Endodermal cell (in vitro differentiated cells): ENCODE measurements at regions not wholly inside any gene's neighbourhood (a gene's known extent, or its start where the extent isn't known, plus 50 kb on each side); places are given as distances from the start of the nearest gene placed in this dataset.

Source experiments
- DNase-seq: peaks from one replicate; pipeline ENCODE4 v3.0.0-alpha.2; 2017
- H3K27ac ChIP-seq: 2 replicates; pipeline ENCODE4 v1.5.1; 2013; ENCODE audit warnings: mild to moderate bottlenecking, low read depth, low read length, moderate library complexity
- H3K27me3 ChIP-seq: 2 replicates; pipeline ENCODE4 v1.6.1; 2013; ENCODE audit warnings: mild to moderate bottlenecking, low read length, moderate library complexity; ENCODE audit not compliant: insufficient read depth, control insufficient read depth, poor library complexity, severe bottlenecking
- H3K36me3 ChIP-seq: 2 replicates; pipeline ENCODE4 v1.7.0; 2013; ENCODE audit warnings: mild to moderate bottlenecking, low read length, moderate library complexity; ENCODE audit not compliant: control insufficient read depth, insufficient read depth
- H3K4me1 ChIP-seq: one replicate; pipeline ENCODE4 v1.7.0; 2013; ENCODE audit warnings: low read length; ENCODE audit not compliant: control insufficient read depth, insufficient read depth
- H3K4me3 ChIP-seq: 2 replicates; pipeline ENCODE4 v1.5.1; 2013; ENCODE audit warnings: mild to moderate bottlenecking, low read length, moderate library complexity
- H3K9ac ChIP-seq: 2 replicates; pipeline ENCODE4 v1.6.1; 2013; ENCODE audit warnings: mild to moderate bottlenecking, low read length, moderate library complexity; ENCODE audit not compliant: poor library complexity, severe bottlenecking; ENCODE audit errors: extremely low read depth
- H3K9me3 ChIP-seq: 2 replicates; pipeline ENCODE4 v1.6.1; 2013; ENCODE audit warnings: mild to moderate bottlenecking, low read length, moderate library complexity; ENCODE audit not compliant: control insufficient read depth
- H3K27ac Mint-ChIP-seq: 2 replicates; pipeline ENCODE4 v1.8.0; 2020; ENCODE audit warnings: mixed read lengths
- H3K27me3 Mint-ChIP-seq: 2 replicates; pipeline ENCODE4 v1.8.0; 2021; ENCODE audit warnings: mild to moderate bottlenecking, mixed read lengths; ENCODE audit not compliant: insufficient read depth
- H3K36me3 Mint-ChIP-seq: 2 replicates; pipeline ENCODE4 v1.8.0; 2020; ENCODE audit warnings: low read depth, mixed read lengths
- H3K4me1 Mint-ChIP-seq: 2 replicates; pipeline ENCODE4 v1.8.0; 2020; ENCODE audit warnings: mixed read lengths
- H3K4me3 Mint-ChIP-seq: 2 replicates; pipeline ENCODE4 v1.8.0; 2020; ENCODE audit warnings: mild to moderate bottlenecking, moderate library complexity, mixed read lengths
- H3K9me3 Mint-ChIP-seq: 2 replicates; pipeline ENCODE4 v1.8.0; 2020; ENCODE audit warnings: mild to moderate bottlenecking, mixed read lengths
- CTCF ChIP-seq: fragments of 200-600 bp; sonication (generic); conservative IDR thresholded peaks from 2 replicates; pipeline ENCODE4 v1.5.0; 2021; ENCODE audit warnings: antibody characterized with exemption, mild to moderate bottlenecking
- WGBS, 2 experiments: methylation state at CpG; one replicate each; pipeline versions ENCODE4 v1.1.5 to v1.1.7; 2013; ENCODE audit warnings: missing lambda C conversion rate in 2 of 2, mixed read lengths in 1 of 2; ENCODE audit not compliant: insufficient coverage in 1 of 2, insufficient read length in 1 of 2; 5-methylcytosine and 5-hydroxymethylcytosine counted together

- TF ChIP-seq CTCF = no peak
- no peak overlapping the region for H3K27ac Mint-ChIP-seq
- WGBS, 2 experiments = 83 to 93% methylated on average over 2 to 3 of the region's 3 CpGs
- no peaks in the 10 kb centered on the region for H3K9me3 ChIP-seq
- no peak overlapping the region for H3K27ac ChIP-seq
- no peaks in the 10 kb centered on the region for H3K4me1 ChIP-seq
- H3K4me1 Mint-ChIP-seq = no peaks in the 10 kb centered on the region
- no peak overlapping the region for H3K9ac ChIP-seq
- H3K27me3 ChIP-seq = peaks cover 16% of the 10 kb centered on the region
- peaks cover 14% of the 10 kb centered on the region for H3K9me3 Mint-ChIP-seq
- H3K4me3 ChIP-seq = no peak overlapping the region
- DNase-seq = no peak
- no peak overlapping the region for H3K4me3 Mint-ChIP-seq
- H3K27me3 Mint-ChIP-seq = peaks cover 23% of the 10 kb centered on the region
- H3K36me3 ChIP-seq = no peaks in the 10 kb centered on the region
- H3K36me3 Mint-ChIP-seq = no peaks in the 10 kb centered on the region
Observed at GRCh38 chr15:101590785-101591184, 61.4 kb downstream of the TM2D3 start.

GRCh38 chr15:101583284-101583683 is 68.9 kb downstream of the TM2D3 start:
- no peak overlapping the region for H3K4me3 ChIP-seq
- Mint-ChIP-seq H3K36me3 (no peaks in the 10 kb centered on the region), H3K9me3 (peaks cover 16% of the 10 kb centered on the region), H3K27ac (no peak overlapping the region), H3K4me3 (no peak overlapping the region), H3K27me3 (peaks cover 39% of the 10 kb centered on the region), H3K4me1 (no peaks in the 10 kb centered on the region)
- DNase-seq = no peak
- no peaks in the 10 kb centered on the region for H3K27me3 ChIP-seq
- no peaks in the 10 kb centered on the region for H3K36me3 ChIP-seq
- H3K9me3 ChIP-seq = no peaks in the 10 kb centered on the region
- no peaks in the 10 kb centered on the region for H3K4me1 ChIP-seq
- no peak overlapping the region for H3K9ac ChIP-seq
- H3K27ac ChIP-seq = no peak overlapping the region
- TF ChIP-seq CTCF = no peak

- H3K27me3 Mint-ChIP-seq = peaks cover 43% of the 10 kb centered on the region
- WGBS, 2 experiments = 92 to 100% methylated on average over 8 to 11 of the region's 11 CpGs
Observed at GRCh38 chr15:101580431-101580830, 71.8 kb downstream of the TM2D3 start.

More at GRCh38 chr15:101580431-101580830, 71.8 kb downstream of the TM2D3 start:
- H3K36me3 Mint-ChIP-seq = no peaks in the 10 kb centered on the region
- Histone ChIP-seq H3K9me3 (no peaks in the 10 kb centered on the region), H3K4me3 (no peak overlapping the region), H3K27me3 (no peaks in the 10 kb centered on the region), H3K27ac (no peak overlapping the region), H3K9ac (no peak overlapping the region), H3K36me3 (no peaks in the 10 kb centered on the region), H3K4me1 (no peaks in the 10 kb centered on the region)
- peaks cover 16% of the 10 kb centered on the region for H3K9me3 Mint-ChIP-seq
- no peak overlapping the region for H3K27ac Mint-ChIP-seq
- no peak for DNase-seq
- no peaks in the 10 kb centered on the region for H3K4me1 Mint-ChIP-seq
- no peak for TF ChIP-seq CTCF
- no peak overlapping the region for H3K4me3 Mint-ChIP-seq
